ENCODE measurements at regions not wholly inside any gene's neighbourhood (a gene's known extent, or its start where the extent isn't known, plus 50 kb on each side); places are given as distances from the start of the nearest gene placed in this dataset.
"Not testable (repeated sequence)": the region's sequence is repeated elsewhere in the genome, so short reads cannot be mapped to it uniquely, and the experiment has no call there.

GRCh38 chrX:97854086-97854485 lies 970.4 kb downstream of the RPA4 start:
- DNase-seq (ENCODE audit: low read depth, low spot score): no peak

GRCh38 chrX:97858592-97858991 lies 974.9 kb downstream of the RPA4 start:
- DNase-seq (ENCODE audit: low read depth, low spot score): no peak

DNA sequence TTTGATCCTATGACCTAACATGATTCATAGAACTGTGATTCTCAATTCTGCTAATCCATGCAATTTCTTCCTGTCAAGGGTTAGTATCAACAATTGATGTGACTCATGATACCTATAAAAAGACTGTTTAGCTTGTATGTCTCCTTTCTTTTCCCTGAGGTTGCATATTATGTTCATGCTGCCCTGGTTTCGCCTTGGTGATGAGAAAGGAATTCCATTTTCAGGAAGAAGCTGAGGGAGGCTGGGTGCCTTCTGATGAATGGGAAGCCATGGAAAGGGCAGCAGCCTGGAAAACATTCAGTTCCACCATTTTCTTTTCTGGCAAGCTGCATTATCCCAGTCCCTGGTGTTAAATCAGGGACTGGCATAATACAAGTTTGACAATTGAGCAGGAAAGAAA lies 976.5 kb downstream of the RPA4 start:
- DNase-seq (ENCODE audit: low read depth, low spot score): no peak

GRCh38 chrX:97863261-97863660 lies 979.6 kb downstream of the RPA4 start:
- DNase-seq (ENCODE audit: low read depth, low spot score): no peak

DNA sequence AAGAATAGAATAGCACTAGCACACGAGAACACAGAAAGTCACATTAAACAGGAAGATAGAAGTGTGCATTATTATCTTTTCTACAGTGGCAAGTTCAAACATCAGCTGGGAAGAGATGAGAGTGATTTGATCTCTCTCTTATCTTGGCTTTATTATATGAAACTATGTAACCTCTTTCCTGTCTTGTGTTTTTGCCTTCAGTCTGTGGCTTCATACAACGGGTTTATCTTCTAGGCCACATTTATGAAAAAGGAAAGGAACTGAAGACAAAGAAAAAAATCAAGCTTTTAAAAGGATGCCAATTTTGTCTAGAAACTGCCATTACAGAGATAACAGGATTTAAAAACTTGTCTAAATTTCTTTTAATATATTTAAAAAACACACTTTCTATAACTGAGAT lies 983.6 kb downstream of the RPA4 start:
- no peak for DNase-seq (ENCODE audit: low read depth, low spot score)

GRCh38 chrX:97876697-97877407 lies 993.1 kb downstream of the RPA4 start:
- DNase-seq (ENCODE audit: low read depth, low spot score): no peak

- no peak for DNase-seq (ENCODE audit: low read depth, low spot score)
These were observed 998.6 kb downstream of the RPA4 start for GRCh38 chrX:97882306-97882705.

DNA sequence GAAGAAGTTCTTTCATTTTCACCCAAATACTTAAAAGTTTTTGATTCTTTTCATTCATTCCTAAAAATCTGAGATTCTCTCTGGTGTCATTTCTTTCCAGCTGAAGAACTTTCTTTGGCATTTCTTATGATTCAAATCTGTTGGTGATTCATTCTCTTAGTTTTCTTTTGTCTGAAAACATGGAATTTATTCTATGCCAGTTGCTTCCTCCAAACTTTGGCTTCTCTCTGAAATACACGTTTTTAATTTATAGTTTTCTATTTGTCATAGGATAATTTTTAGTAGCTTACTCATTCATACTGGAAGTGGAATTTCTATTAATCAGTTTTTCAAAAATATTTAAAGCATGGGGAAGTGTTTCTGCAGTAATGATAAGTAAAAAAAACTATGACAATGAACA lies 1012.0 kb downstream of the RPA4 start:
- DNase-seq (ENCODE audit: low read depth, low spot score): no peak

GRCh38 chrX:97897998-97898397 lies 1014.3 kb downstream of the RPA4 start:
- DNase-seq (ENCODE audit: low read depth, low spot score): no peak

DNA sequence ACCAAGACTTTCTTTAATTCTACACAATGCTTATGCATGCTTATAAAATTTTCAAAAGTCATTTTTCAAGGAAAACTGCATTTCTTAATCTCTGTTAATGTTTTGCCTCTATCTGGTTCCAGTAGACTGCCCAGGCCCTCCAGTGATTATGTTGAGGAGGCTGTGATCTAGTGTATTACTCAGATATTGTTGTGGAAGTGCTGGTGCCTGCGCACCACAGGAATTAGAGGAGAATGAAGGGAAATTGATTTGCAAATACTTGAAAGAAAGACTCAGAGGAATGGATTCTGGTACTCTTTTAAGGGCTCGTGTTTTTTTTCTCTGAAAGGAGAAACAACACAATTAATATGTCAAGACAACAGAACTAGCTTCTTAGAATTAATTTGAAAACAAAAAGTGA lies 1015.1 kb downstream of the RPA4 start:
- no peak for DNase-seq (ENCODE audit: low read depth, low spot score)

DNA sequence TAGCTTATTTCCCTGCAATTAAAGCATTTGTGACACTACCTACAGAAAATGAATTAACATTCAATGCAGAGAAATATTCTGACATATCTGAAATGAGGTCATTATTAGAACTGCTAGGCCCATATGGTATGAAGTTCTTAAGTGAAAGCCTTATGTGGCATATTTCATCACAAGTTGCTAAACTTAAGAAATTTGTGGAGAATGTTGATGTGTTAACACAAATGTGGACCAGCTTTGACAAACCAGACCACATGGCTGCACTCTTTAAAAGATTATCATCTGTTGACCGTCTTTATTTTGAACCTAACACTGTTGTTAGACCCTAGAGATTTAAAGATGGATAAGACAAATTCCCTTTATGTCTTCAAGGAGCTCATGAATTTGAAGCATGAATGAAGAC lies 1024.1 kb downstream of the RPA4 start:
- no peak for DNase-seq (ENCODE audit: low read depth, low spot score)

DNA sequence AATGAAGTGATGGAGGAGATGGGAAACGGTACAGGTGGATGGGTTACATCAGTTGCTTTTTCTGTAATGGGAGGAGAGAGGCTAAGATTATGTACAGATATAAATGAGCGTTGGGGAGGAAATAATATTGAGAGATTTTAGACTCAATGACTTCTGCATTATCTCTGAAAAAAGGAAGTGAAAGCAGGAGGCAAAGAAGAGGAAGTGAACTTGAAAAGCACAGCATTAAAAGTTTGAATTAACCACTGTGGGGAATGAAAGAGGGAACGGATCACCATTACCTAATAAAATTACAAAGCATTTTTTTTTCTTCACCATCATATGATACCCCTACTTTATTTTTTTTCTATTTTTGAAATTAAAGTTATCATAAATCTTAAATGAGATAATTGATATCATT lies 1025.5 kb downstream of the RPA4 start:
- no peak for DNase-seq (ENCODE audit: low read depth, low spot score)

GRCh38 chrX:97915390-97915789 lies 1031.7 kb downstream of the RPA4 start:
- not testable (repeated sequence) for DNase-seq (ENCODE audit: low read depth, low spot score)

DNA sequence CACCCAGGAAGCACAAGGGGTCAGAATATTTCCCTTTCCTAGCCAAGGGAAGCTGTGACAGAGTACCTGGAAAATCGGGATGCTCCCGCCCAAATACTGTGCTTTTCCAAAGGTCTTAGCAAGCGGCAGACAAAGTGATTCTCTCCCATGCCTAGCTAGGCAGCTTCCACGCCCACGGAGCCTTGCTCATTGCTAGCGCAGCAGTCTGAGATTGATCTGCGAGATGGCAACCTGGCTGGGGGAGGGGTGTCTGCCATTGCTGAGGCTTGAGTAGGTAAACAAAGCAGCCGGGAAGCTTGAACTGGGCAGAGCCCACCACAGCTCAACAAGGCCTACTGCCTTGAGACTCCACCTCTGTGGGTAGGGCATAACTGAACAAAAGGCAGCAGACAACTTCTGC lies 1037.5 kb downstream of the RPA4 start:
- DNase-seq (ENCODE audit: low read depth, low spot score): not testable (repeated sequence)

DNA sequence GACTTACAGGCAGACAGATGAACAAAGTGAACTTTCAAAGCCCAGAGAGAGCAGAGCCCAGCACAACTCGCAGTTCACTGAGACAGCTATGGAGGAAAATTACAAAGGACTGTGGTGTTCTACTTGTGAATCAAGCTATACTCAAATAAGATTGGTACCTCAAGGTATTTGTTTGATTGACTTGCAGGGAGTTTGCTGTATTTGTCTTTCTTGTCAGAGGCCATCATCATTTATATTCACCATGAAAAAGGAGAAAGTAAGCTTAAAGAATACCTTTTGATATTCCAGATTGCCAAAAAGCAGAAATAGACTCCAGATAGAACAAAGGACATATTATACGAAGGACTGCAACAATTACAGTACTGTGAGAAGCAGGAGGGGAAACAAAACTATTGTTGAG lies 1047.9 kb downstream of the RPA4 start:
- no peak for DNase-seq (ENCODE audit: low read depth, low spot score)

GRCh38 chrX:97936296-97936695 lies 1052.6 kb downstream of the RPA4 start:
- no peak for DNase-seq (ENCODE audit: low read depth, low spot score)

DNA sequence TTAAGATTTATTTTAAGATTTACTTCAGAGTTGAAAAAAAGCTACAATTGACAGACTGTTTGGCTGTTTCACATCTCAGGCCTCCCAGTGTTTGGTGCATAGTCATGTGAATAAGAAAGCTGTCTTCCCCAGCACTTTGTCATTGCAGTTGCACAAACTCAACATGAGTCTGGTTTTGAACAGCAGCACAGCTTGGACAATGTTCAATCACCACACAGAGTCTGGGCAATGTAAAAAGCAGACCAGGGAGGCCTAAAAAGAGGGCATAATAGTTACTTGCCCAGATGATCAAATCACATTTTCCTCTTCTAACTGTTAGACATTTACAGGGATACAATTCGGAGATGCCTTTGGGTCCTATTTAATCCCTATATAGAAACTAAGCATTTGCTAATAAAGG lies 1055.0 kb downstream of the RPA4 start:
- no peak for DNase-seq (ENCODE audit: low read depth, low spot score)

GRCh38 chrX:97968376-97969163 lies 1084.9 kb downstream of the RPA4 start:
- DNase-seq (ENCODE audit: low read depth, low spot score): peak; percentile 48

DNA sequence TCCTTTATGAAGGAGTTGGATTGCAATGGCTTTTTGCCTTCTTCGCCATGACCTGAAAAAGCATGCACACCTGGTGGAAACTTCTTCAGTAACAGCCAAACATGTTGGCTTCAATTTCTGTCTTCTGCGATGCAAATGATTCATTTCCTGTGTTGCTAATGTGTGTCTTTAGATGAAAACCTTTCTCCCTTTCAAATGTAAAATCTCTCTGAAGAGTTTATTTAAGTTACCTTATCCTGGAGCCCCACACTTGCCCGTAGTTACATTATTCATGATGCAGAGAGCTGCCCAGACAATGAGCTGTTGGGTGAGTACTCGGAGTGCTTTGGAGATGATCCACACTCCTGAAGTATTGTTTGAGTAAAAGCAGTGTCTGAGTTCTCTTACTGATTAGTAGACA lies 1100.9 kb downstream of the RPA4 start:
- peak; percentile 60 for DNase-seq (ENCODE audit: low read depth, low spot score)

GRCh38 chrX:97985096-97985495 lies 1101.4 kb downstream of the RPA4 start:
- no peak for DNase-seq (ENCODE audit: low read depth, low spot score)

DNA sequence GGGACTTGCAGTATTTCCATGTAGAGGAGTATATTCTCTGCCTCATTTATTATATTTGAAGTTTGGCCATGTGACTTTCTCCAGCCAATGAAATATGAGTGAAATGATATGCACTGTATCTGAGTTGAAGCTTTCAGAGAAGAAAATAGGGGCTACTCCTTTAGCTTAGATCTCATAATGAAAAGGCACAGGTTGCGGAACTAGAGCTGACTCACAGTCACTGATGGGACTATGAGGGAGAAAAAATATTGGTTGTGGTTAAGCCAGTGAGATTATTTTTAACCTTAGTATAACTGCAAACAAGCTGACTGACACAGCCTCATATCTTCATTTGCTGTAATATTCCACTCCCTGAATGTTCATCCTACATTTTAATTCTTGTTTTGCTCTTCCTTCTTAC lies 1104.3 kb downstream of the RPA4 start:
- DNase-seq (ENCODE audit: low read depth, low spot score): no peak

DNA sequence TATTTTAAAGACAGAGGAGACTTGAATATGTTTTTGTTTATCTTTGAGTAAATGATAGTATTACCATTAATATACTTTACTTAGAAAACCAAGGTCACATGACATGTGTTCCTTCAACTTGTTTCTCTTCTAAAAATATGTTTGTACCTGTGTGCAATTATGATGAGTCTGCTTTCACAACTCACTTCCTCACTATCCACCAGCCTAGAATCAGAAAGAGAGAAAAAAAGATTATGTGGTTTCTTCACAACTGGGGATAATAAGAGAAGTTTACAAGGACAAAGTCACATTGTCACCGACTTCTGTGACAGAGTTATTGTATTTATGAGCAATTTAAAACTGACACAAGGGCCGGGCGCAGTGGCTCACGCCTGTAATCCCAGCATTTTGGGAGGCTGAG lies 1112.1 kb downstream of the RPA4 start:
- no peak for DNase-seq (ENCODE audit: low read depth, low spot score)

DNA sequence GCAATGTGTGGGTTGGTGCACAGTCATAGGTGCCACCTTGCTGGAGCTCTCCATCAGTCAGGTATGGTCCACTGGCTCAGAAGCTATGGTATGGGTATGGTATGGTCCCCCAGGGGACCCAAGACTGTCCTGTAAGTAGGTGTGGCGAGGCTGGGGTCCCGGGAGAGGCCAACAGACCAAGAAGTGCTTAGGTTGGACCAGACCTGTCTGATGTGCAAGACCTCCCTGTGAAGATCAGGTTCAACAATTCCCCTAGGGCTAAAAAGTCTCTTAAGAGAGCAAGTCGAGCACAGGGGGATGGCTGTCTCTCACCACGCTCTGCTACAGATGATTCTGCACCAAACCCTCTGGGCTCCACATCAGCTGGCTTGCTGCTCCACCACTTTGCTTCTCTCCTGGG lies 1145.0 kb downstream of the RPA4 start:
- DNase-seq (ENCODE audit: low read depth, low spot score): no peak
